HG03280 (cell line): ENCODE measurements at regions not wholly inside any gene's neighbourhood (a gene's known extent, or its start where the extent isn't known, plus 50 kb on each side); places are given as distances from the start of the nearest gene placed in this dataset.

Experiments used
- ATAC-seq: cut with Tn5 transposase; IDR thresholded peaks from one replicate; pipeline ENCODE4 v1.9.1; 2021; ENCODE audit warnings: mild to moderate bottlenecking, moderate library complexity; ENCODE audit not compliant: unreplicated experiment

DNA sequence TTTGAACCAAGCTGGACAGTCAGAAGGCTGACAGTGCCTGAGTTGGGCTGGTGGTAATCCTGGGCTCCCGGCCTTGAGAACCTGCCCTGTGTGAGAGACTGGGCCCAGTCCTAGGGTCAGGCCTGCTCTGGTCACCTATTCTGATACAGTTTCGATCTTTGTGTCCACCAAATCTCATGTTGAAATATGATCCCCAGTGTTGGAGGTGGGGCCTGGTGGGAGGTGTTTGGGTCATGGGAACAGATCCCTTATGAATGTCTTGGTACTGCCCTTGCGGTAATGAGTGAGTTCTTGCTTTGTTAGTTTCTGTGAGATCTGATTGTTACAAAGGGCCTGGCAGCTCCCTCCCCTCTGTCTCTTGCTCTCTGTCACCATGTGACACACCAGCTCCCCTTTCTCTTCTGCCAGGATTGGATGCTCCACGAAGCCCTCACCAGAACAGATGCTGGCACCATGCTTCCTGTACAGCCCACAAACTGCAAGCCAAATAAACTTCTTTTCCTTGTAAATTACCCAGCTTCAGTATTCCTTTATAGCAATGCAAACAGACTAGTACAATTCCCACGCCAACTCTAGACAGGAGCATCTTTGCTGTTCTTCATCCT is 111.8 kb upstream of the ZNF438 start:
- ATAC-seq: no peak

DNA sequence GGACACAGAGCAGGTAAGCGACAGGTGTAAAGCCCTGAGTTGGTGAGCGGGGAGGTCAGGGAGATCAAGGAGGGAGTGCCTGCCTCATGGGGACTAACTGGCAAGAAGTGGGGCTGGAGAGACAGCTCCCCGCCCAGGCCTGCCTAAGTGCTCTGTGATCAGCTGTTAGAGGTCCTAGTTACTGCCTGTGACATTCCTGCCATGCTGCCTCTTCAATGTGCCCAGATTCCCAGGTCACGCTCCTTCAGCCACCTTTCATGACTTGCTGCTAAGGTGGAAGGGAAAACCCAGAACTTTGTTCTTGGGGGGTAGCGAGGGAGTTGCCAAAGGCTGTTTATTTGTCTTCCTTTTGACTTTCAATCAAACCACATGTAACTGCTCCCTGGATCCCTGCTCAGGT is 114.3 kb upstream of the ZNF438 start:
- ATAC-seq: no peak

DNA sequence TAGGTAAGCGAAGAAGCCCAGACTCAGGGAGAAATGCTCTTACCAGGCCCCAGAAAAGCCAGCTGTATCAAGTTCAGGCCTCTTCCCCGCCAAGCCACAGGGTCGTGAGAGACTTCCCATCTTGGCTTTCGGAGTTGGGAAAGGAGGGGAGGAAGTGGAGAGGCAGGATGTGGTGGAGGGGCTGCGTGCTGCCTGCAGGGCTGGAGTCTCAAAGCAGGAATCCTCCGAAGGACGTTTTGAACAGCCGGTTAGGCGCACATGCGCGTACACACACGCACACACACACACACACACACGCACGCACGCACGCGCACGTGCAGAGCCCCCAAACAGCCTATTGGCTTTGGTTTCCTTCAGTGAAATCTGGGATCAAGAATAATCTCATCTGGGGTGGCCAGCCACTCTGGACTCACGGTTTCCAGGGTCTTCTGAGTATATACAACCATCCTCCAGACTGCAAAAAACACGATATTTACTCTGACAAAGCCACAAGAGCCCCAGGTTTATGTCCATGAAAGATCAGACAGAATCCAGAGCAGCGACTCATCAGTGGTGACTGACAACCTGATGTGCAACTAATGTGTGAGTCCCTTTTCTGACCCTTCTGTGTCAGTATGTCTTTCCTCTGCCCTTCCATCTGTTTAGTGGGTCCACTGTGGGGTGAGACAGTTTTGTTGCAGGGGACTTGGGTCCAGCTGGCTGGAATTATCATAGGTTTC is 115.0 kb upstream of the ZNF438 start:
- ATAC-seq: no peak

DNA sequence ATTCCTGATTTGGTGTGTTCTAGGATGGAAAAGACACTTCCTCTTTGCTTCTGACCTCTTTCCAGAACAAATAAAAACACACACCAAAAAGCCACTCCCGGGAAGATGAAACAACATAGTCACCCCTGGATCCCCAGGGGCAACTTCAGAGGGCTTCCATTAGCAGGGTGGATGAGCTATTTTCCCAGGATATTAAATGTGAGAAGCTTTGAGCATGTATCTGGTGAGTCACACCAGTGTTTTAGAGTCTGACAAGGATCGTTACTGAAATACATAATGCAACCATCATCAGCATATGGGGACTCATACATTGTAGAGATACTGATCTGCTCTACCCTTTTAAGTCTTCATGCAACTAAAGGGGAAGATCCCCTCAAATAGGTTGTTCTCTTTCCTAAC is 115.5 kb upstream of the ZNF438 start:
- no peak for ATAC-seq

DNA sequence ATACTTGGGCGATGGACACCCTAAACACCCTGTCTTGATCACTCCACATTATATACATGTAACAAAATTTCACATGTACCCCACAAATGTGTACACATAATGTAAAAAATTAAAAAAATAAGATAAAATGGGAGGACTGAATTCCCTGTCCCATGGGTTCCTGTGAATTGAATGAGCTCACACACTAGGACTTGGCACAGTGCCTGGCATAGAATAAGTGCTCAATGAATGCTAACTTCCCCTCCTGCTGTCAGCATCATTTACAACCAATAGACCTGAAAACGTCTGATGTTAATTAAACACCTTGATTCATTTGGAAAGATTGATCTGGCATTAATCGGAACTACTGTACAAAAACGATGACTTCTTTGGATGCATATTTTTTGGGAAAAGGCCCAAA is 117.3 kb upstream of the ZNF438 start:
- ATAC-seq: no peak

DNA sequence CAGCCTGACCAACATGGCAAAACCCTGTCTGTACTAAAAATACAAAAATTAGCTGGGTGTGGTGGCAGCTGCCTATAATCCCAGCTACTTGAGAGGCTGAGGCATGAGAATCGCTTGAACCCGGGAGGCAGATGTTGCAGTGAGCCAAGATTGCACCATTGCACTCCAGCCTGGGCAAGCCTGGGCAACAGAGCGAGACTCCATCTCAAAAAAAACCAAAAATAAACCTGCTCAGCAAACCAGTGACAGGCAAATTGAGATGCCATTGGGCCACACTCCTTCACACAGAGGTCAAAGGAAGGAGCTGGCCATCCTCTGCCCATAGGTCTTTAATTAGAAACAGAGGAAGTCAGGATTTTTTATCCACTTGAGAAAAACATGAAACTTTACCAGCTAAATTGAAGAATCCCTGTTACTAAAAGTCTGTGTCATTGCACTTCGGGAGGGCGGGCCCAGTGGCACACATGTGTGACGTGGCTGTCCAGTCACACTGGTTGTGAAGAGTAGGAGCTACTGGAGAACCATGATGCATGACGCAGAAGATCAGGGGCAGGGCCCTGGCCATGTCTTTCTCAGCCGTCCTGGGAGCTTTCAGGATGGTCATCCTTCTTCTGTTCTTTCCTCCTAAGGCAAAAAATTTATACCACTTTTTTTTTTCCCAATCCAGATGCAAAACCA is 118.3 kb upstream of the ZNF438 start:
- no peak for ATAC-seq

DNA sequence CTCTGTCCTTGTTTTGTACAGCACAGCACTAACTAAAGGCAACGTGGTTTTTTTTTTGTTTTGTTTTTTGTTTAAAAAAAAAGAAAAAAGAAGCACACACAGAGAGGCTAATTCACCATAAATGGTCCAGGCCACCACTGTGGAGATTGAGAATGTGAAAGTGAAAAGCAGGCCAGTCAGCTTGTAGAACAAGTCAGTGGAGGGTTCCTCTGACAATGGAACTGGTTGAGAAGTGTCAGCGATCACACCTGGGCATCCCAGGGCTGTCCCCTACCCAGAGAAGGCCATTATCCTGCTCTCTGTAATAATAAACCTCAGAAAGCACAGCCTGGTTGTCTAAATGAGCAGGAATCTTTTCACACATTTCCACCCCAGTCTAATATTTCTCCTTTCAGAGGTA is 119.6 kb upstream of the ZNF438 start:
- ATAC-seq: no peak

DNA sequence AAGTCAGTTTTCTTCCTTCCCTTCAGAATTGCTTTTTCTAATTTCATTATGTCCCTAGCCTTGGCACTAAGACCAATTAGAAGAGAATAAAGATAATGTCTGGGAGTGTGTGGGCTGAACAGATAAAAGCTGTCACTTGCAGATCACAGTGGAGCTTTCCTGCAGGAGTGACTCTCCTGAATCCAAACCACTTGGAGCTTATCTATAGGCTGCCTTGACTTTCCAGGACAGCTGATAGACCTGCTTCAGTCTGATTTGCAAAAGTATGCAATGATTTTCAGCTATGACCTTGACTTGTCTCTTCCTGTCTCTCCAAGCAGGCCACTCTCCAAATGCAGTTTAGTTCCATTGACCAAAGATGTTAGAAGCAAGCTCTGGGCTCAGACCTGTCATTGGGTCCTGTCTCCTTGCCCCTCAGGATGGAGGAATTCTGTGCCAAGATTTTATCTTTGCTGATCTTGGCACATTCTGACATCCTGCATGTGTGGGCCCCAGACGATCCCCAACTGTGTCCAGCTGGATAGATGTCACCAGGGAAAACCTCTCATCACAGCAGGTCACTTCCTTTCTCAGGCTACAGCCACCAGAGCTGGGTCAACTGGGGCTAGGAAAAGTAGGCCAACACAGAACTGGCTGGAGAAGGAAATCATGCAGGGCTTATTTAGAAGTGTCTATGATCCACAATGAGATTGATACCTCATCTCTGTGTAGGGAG is 120.9 kb upstream of the ZNF438 start:
- no peak for ATAC-seq

DNA sequence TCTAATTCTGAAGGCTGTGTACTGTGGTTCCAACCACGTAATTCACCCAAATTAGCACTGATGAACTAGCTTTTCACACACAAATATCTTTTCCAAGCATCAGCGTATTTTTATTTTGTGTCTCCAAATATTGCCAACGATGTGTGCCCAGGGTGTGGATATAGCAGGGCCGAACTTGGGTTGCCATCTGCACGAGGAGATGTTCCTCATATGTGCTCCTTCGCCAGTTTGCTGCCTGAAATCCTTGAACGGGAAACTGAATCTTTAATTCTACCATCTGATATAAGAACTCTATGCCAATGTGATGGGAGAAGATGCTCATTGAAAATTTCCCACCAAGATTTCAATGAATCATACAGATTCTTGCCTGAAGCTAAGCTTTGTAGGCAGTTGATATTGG is 121.5 kb upstream of the ZNF438 start:
- ATAC-seq: no peak

DNA sequence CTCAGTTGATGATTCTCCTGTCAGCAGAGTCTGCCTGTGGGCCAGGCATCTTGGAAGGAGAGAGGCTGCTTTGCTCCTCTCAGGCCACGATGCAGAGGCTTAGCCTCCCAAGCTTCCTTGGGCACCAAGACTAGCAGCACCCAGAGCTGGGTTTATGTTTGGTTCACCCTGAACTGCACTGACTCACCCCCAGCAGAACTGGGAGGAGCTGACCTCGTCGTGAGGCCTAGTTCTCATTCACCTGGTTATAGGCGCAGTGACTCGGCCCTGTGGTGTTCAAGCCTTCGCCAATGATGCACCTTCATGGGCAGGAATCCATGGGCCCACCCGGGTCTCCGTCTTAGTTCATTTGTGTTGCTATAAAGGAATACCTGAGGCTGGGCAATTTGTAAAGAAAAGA is 122.0 kb upstream of the ZNF438 start:
- ATAC-seq: no peak

DNA sequence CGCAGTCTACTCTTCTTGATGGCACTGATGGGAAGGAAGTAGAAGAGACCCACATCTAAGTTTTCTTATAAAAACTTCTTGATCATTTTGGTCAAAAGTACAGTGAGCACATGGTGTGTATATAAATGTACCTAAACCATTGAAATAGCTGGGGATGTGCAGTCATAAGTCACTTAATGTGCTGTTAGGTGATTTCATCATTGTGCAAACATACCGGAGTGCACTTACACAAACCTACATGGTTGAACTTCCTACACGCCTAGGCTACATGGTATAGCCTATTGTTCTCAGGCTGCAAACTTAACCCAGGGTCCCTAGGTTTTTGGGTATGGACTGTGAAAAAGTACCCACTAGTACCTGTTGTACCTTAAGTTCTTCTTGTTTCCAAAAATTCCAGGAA is 123.3 kb upstream of the ZNF438 start:
- no peak for ATAC-seq

DNA sequence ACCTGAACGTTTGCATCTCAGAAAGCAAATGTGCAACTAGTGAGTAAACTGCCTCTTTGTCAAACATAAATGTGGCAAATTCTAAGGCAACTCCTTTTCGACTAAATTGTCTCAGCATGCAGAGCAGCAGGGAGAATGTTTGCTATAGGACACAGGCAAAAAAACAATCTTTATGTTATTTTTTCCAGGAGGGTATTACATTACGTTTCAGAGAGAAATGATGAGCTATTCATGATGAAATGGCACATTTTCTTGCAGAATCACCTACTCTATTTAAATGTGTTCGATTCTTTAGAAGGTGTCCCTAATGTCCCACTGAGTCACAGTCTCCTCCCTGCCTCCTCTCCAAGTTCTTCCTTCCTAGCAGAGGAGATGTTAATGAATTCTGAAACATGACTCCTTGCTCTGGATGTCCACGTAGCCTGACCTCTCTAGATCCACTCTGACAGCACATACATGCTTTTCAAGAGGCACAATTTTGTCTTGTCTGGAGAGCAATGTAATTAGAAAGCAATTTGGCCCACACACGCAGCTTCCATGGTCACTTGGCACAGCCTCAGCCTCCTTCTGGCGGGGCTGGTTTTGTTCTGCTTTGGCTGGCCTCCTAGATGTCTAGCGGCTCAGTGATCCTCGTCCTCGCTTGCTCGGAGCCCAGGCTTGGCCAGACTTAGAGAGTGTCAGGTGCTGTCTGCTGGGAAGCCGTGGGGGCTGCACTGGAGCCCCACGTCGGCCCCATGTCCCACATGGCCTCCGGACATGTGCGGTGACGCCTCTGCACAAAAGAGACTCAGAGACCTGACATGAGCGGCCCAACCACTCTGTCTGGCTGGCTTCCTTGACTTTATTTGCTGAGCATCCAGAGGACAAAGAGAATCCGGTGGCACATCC is 125.7 kb upstream of the ZNF438 start:
- no peak for ATAC-seq

DNA sequence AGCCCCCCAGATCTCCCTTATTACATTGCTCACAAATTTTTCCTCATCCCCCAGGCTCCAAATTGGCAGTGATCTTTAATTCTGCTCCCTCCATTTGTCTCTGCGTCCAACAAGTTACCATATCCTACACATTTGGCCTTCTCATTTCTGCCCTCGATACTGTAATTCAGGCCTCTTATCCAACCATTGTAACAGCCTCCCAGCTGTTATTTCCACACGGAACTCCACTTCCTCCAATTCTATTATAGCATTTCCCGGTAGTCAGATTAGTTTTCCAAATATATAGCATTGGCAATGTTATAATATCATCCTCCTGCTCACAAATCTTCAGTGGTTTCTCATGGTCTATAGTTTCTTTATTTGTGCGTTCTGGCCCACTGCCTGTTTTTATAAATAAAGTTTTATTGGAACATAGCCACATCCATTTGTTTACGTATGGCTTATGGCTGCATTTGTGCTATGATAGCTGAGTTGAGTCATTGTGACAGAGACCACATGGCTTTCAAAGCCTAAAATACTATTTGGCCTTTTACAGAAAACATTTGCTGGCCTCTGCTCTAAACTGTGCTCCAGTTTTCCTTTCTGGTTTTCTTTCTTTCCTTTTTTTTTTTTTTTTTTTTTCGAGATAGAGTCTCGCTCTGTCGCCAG is 126.5 kb upstream of the ZNF438 start:
- no peak for ATAC-seq

DNA sequence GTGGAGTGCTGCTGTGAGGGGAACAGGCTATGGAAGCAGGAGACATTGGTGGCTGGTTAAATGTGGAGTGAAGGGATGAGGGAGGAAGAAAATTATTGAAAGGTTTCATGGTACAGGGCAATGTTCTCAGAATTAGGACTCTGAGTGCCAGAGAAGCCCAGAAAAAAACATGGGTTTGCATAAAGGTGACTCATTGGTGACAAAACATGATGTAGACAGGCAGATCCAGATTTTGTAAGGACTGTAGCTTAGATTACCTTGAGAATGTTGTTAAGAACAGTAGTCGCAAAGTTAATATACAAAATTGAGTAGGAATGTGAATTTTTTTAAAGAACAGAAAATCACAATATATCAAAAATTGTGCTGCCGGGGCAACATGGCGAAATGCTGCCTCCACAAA is 134.9 kb upstream of the ZNF438 start:
- no peak for ATAC-seq

DNA sequence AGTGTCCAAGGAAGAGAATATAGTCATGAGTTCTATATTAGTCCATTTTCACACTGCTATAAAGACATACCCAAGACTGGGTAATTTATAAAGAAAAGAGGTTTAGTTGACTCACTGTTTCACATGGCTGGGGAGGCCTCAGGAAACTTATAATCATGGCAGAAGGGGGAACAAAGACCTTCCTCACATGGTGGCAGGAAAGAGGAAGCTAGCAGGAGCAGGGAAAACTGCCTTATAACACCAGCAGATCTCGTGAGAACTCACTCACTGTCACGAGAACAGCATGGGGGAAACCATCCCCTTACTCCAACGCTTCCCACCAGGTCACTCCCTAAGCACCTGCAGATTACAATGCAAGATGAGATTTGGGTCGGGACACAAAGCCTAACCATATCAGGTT is 139.0 kb upstream of the ZNF438 start:
- ATAC-seq: no peak

DNA sequence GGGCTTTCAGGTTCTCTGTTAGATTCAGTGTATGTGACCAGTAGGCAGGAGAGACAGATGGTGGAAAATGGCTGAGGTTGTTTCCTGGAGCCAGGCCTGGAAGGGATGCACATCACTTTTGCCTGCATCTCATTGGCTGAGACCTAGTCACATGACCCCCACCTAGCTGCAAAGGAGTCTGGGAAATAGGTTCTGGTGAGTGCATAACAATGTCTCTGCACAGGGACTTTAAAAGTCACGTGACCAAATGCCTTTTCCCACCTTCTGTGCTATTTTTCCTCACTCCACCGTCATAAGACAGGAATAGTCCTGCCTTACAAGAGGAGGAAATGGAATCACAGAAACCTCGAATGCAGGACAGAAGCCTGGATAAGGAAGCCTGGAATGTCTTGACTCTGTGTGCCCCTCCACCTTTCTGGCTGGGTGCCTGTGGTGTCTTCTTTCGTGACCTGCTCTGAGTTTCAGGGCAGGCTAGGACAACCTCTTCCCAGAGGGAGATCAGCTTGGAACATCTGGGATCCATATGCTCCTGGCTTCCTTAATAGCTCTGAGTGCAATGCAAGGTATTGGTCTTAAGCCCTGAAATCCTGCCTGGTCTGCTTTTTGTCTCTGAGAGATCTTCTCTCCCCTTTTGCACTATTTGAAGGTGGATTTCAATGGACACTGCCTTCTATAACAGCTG is 139.9 kb upstream of the ZNF438 start:
- no peak for ATAC-seq

DNA sequence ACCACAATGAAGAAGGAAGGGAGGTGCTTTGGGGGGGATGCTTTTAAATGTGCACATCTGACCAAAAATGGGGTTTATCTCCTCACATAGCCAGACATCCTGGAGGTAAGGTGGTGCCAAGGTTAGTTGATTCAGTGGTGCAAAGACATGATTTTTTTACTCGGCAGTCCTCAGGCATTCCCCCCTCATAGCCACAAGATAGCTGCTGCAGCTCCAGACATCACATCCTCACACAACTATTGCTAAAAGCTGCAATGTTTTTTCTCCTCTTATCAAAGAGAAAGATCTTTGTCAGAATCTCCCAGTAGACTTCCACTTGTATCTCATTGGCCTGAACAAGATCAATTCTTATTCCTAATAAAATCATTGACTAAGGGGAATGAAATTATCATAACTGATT is 141.3 kb upstream of the ZNF438 start:
- no peak for ATAC-seq

DNA sequence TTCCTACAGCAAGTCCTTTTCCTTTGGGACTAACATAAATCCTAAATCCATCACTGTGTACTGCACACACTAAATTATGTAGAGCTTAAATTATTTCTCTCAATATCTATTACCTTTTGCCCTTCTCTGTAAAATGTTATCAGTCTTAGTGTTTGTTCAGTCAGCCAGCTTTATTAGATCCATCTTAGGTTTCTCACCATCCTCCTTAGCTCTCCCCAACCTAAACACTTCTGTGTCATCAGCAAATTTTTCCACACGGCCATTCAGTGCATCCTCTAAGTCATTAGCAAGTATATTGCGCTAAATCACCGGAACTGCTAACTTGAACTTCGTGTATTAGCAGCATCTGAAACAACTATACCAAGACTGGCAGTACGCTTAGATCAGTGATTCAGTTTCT is 142.1 kb upstream of the ZNF438 start:
- ATAC-seq: no peak

DNA sequence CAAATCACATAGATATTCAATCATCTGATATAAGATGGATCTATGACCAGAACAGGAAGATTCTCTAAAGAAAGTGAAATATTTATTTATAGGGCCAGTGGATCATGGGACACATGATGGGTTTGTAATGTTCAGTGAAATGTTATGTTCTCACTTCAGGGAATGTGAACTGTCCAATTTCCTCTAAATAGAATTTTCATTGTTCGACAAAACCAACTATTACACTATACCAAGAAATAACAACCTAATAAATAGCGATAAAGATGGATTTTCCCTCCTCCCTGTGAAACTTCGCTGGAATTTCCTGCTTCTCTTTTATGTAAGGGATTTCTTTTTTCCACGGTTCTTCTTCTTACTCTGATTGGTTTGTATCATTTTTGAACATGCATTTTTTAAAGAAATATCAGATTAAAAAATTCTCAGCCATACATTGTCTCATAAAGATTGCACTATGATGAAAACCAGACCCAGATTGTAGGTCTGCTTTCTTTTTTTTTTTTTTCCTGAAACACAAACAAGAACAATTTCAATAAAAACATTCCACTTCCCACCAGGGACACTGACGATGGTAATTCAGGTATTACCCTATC is 139.8 kb upstream of the ZEB1 start:
- ATAC-seq: no peak
